Stimulated activated CD8-positive, alpha-beta memory T cell treated with anti-CD3 and anti-CD28 coated beads, Interleukin-12 subunit alpha, Interleukin-12 subunit beta, amount 100 ng/mL, for 1 hour (primary cell): ENCODE measurements at regions not wholly inside any gene's neighbourhood (a gene's known extent, or its start where the extent isn't known, plus 50 kb on each side); places are given as distances from the start of the nearest gene placed in this dataset.

Experiments used
- DNase-seq: peaks from one replicate; pipeline ENCODE4 v3.0.0-alpha.2; 2020; ENCODE audit warnings: low read depth

DNA sequence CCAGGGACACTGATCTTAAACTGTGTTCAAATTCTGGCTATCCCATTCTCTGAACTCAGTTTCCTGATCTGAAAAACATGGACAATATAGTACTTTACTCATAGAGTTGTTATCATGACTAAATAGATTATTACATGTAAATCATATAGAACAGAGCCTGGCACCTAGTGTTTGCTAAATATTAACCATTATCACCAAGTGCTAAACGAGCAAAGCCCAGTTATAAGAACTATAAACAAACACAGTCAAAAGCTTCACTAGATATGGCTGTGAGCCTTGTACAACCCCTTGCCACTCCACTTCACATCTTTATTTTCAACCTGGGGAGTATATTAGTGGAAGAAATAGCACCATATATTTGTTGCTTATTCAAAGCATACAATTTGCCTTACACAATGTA is 338.9 kb upstream of the CADM1 start:
- DNase-seq, result no peak

DNA sequence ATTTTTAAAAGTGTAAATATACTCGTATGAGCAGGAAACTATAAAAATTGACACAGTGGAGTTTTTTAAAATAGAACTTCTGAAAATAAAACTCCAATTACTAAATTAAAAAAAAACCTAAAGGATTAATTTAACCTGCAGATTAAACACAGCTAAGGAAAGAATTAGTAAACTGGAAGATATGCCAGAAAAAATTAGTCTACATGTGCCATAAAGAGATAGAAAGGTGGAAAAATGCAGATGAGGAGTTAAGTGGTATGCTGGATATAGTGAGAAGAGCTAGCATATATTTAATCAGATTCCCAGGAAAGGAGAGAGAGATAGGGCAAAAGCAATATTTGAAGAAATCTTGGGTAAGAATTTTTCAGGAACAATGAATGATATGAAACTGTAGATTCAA is 315.8 kb upstream of the CADM1 start:
- no peak for DNase-seq

DNA sequence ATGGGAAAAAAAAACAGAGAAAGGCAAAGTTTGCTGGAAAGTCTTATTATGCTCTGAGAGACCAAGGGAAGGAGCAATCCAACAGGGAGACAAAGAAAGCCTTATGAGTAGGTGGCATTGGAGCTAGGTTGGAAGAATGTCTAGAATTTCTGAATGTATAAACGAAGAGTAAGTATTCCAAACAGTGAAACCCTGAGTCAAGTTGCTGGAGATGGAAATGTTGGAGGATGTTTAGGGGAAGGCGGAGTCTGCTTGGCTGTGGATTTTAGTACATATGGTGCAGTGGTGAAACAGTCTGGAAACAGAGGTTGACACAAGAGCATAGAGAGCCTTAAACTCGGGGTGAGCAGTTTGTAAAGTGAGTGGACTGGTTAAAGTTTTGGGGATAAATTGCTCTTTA is 314.8 kb upstream of the CADM1 start:
- no peak for DNase-seq

- DNase-seq, result no peak
Measured at GRCh38 chr11:115817844-115818468, 313.7 kb upstream of the CADM1 start.

DNA sequence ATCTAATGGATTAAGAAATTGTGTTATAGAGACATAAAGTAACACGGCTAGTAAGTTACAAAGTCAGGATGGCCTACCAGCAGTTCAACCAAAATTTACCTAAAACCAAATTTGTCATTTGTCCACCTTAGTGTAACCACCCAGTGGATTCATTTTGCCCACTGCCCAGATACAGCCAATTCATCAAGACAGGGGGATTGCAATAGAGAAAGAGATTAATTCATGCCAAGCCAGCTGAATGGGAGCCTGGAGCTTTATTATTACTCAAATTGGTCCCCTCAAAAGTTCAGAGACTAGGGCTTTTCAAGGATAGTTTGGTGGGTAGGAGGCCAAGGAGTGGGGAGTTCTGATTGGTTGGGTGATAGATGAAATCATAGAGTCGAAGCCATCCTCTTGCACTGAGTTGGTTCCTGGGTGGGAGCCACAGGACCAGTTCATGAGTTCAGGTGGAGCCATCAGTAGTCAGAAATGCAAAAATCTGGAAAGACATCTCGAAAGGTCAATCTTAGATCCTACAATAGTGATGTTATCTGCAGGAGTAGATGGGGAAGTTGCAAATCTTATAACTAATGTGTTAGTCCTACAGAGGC is 304.2 kb upstream of the CADM1 start:
- no peak for DNase-seq

DNA sequence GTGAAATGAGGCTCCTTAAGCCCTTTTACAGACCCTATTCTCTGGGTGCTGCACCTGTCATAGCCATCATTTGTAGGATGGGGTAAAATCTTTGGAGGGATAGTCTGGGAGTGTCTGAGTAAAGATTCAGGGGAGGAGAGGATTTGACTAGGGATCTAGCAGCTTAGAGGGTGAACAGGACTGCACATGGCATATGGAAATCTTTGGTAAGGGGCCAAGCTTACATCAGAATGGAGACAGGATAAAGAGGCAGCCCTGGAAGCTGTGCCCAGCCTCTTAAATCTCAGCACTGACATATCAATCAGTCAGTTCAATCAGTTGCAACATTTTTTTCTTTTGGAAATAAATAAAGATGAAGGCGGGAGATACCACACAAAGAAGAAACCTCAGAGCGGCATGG is 301.8 kb upstream of the CADM1 start:
- DNase-seq, result no peak

DNA sequence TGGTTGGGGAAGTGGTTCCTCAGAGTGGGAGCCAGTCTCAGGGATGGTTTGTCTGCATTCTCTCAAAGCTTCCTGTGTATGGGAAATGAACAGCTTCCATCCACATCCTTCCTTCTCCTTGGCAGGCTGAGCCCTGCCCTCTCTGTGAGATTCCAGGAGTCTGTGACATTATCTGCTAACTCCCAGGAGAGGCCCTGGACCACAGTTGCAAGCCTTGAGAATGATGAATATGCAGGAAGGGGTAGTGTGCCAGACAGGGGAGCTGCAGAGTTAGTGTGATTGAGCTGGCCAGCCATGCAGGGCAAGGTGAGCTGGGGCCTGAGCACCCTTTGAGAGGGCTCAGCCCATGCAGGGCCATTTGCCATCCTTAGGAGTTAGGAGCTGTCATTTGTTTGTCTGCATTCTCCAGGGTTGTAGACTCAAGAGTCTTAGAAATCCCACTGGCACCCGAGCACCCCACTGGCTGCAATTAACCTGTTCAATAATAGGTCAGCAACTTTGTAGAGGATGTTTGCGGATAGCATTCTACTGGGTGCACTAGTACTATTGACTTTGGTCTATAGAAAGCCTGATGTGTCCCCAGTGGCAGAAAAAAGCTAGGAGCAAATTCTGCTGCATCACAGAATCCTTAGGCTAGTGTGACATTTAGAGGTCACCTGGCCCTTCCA is 299.0 kb upstream of the CADM1 start:
- no peak for DNase-seq

- DNase-seq, result no peak
Measured at GRCh38 chr11:115802641-115803040, 298.4 kb upstream of the CADM1 start.

DNA sequence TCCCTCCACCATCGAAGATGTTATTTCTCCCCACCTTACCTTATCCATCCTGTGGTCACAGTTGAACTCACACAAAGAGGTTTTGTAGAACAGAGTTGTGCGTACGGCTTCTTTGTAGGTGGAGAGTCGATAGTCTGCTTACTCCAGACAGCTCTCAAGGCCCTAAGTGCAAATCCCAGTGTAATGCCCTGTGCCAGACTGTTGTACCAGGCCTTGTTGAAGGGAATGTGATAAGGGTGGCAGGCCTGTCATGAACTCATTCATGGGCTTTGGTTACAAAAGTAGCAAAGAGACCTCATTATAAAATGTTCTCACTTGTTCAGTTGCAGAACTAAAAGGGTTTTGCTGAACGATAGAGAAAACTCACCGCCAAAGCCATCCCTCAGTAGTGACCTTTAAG is 288.7 kb upstream of the CADM1 start:
- DNase-seq, result no peak

DNA sequence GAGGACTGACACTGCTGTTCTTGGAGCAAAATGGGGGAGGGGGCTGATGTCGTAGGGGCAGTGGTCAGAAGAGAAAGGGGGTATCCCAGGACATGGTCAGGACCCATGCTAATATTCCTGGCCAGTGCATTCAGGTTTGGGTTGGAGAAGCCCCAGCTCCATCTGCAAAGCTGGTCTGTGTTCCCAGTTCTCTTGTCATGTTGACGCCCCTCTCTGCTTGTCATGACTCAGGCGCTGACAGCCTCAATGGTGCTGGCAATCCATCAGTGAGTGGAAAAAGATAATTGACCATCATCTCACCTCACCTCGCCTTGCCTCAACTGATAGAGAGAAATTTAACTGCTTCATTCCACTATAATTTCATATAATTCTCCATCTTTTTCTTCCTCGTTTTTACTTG is 283.1 kb upstream of the CADM1 start:
- DNase-seq, result no peak

GRCh38 chr11:115784796-115785521 is 280.7 kb upstream of the CADM1 start:
- DNase-seq, result no peak

- no peak for DNase-seq
Measured at GRCh38 chr11:115780646-115781362, 276.6 kb upstream of the CADM1 start.

DNA sequence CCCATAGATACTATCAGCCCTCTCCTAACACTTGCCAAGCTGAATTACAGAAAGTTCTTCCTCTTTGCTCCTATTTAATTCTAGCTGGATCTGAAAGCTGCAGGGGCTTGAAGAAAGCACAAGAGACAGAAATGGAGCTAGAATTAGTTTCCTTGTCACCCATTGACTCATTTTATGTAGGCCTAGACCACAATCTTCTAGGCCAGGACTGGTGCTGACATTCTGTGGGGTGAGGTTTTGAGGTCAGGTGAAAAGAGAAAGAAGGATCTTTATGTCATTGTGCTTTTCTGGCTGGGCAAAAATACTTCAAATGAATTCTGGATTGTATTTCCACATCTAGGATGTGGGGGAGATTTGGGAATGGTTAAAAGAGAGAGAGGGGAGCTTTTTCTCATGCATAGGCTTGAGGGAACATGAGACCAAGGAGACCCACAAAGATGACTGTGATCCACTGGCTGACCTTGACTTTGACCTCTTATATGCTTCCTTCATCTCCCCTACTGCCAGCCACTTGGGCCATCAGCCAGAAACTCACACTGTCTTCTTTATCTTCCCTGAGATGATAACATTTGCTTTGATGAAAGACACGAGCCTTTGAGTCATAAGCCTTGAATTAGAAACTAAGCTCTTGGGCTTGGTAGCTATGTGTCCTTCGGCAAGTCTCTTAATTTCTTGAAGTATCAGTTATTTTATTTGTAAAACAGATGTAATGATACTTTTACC is 274.9 kb upstream of the CADM1 start:
- DNase-seq, result no peak

DNA sequence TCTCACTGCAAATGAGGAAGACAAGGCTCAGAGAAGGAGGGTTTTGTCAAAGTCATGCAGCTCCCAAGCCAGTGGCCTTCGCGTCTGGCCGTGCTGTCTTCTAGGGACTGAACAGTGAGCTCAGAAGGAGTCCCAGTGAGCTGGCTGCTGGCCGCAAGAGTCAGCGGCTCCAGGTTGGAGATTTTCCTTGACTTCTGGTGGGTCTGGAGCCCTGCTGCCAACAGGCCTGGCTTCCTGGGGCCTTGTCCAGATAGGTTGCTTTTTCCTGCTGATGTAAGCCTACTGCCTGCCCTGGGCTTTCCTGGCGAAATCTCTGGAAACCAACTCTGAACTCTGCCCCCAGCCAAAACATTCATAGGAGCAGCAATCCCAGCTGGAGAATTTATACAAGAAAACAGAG is 272.7 kb upstream of the CADM1 start:
- DNase-seq, result no peak

DNA sequence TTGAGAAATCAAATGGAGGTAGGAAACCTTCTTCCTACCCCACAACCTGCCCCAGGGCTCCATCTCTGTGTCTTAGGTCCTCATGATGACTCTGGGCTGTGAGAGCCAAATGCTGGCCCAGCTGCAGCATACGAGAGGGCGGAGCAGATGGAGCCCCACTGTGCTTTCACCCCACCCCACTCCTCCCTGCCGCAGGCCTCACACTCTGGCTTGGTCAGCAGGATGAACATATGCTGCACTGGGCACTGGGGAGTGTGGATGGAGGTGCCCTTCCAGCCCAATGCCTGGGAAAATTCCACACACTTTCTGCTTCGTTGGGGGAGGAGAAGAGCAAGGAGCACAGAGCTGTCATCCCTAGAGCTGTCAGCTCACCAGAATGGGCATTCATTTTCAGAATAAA is 271.6 kb upstream of the CADM1 start:
- DNase-seq, result no peak

DNA sequence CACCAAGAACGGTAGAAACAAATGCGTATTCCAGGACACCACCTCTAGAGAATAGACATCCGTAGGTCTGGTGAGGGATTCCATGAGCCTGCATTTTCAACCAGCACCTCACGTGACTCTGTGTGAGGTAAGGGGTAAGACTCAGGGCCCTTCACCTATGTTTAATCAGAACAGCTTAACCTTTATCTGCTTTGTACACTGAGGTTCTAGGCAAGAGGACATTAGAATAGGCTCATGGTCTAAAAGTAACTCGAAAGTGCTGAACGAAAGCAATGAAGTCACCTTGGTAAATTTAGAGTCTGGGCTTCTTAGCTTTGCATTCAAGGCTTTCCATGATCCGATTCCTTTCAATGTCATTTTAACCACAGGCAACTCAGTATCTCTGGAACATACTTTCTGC is 270.5 kb upstream of the CADM1 start:
- no peak for DNase-seq

DNA sequence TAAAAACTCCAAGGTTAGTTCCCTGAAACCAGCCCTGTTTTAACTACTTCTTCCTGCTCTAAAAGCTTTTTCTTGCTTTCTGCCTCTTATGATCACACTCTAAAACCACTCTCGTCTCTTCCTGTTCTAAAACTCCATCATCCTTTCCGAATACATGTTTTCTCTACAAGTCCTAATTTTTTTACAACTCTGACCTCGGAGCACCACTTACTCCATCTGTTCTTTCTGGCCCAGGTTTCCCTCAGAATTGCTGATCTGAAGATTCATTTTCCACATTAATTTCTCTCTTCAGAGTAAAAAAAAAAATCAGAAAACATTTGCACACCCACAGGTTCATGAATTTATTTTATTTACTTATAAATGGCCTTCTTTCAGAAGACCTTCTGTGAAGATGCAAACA is 265.7 kb upstream of the CADM1 start:
- DNase-seq, result no peak

DNA sequence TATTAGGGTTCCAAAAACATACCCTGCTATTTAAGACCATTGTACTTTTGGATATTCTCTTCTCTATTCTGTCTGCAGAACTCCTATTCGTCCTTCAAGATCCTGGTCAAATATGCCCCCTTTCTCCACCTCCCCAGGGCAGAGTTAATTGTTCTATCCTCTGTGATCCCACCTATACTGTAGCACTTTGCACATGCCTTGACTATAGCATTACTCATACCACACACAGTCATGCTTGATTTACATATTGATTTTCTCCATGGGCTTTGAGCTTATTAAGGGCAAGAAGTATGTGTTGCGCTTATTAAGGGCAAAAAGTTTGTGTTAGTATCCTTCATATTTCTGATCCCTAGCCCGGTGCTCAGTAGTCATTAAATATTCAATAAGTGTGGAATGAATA is 263.7 kb upstream of the CADM1 start:
- no peak for DNase-seq

DNA sequence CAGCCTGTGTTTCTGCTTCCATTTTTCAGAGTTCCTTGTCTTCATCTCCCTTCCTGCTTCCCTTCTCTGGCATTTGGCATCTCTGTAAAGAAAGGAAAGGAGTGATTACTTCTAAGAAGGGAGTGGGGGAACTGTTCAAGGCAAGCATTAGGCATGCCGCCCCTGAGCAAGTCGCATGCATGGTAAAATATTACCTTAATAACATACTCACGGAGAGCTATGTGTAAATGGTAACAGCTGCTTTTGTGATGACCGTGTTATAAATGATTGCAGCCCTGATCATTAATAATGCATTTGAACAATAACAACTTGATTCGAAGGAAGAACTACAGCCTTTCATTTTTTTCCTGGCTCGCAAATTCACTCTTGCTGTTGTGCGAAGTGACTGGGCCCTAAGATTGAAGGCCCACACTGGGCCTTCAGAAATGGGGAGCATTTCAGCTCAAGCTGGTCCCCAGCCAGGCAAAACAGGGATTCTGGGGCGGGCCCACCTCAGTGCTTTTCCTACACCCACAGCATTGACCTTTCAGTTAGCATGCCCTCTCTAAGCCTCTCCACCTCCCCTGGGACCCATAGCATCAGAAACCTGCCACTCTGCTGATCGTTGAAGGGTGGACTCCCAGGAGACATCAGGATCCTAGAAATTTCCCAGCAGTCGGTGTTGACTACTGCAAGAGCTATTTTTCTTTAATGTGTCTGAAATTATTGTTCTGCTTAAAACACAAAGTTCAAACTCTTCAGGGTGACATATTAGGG is 263.0 kb upstream of the CADM1 start:
- no peak for DNase-seq

GRCh38 chr11:115766561-115766960 is 262.3 kb upstream of the CADM1 start:
- DNase-seq, result no peak

GRCh38 chr11:115765803-115766239 is 261.6 kb upstream of the CADM1 start:
- no peak for DNase-seq
